Kidney (tissue), 13 donors: ENCODE measurements at regions not wholly inside any gene's neighbourhood (a gene's known extent, or its start where the extent isn't known, plus 50 kb on each side); places are given as distances from the start of the nearest gene placed in this dataset.

Experiments used
- DNase-seq, 5 donors: peaks; one replicate each; pipeline ENCODE4 v3.0.0-alpha.2; 2013 to 2020
- FAIRE-seq: peaks from 2 replicates; lab custom pipeline; 2012; peaks lifted over from hg19 to GRCh38; lab: Jason Lieb, UNC
- H3K27ac ChIP-seq, 2 donors: one replicate each; pipeline ENCODE4 v1.7.0; 2013; ENCODE audit warnings: low read depth in 2 of 2, low read length in 2 of 2, inconsistent platforms in 1 of 2
- H3K27me3 ChIP-seq: one replicate; pipeline ENCODE4 v1.7.1; 2013; ENCODE audit warnings: low read length, inconsistent platforms; ENCODE audit not compliant: control insufficient read depth, insufficient read depth
- H3K36me3 ChIP-seq, 3 donors: one replicate each; pipeline versions ENCODE4 v1.7.0 to v1.7.1; 2013; ENCODE audit warnings: low read length in 3 of 3, control low read depth in 1 of 3, inconsistent platforms in 1 of 3; ENCODE audit not compliant: insufficient read depth in 3 of 3, control insufficient read depth in 2 of 3
- H3K4me1 ChIP-seq, 3 donors: one replicate each; pipeline versions ENCODE4 v1.7.0 to v1.7.1; 2013; ENCODE audit warnings: low read length in 3 of 3, inconsistent platforms in 1 of 3, low read depth in 1 of 3; ENCODE audit not compliant: control insufficient read depth in 2 of 3, insufficient read depth in 2 of 3
- H3K4me3 ChIP-seq, 3 donors: one replicate each; pipeline versions ENCODE4 v1.7.0 to v1.8.1; 2013; ENCODE audit warnings: low read length in 3 of 3, control low read depth in 1 of 3, inconsistent platforms in 1 of 3
- H3K9ac ChIP-seq, 3 donors: one replicate each; pipeline versions ENCODE4 v1.7.0 to v1.7.1; 2013; ENCODE audit warnings: low read length in 3 of 3, control low read depth in 1 of 3, inconsistent platforms in 1 of 3
- H3K9me3 ChIP-seq, 3 donors: one replicate each; pipeline versions ENCODE4 v1.7.0 to v1.7.1; 2013; ENCODE audit warnings: low read length in 3 of 3, control low read depth in 1 of 3, inconsistent platforms in 1 of 3; ENCODE audit not compliant: control insufficient read depth in 2 of 3, insufficient read depth in 1 of 3
- CTCF ChIP-seq: IDR thresholded peaks from 3 replicates; pipeline ENCODE4 v1.5.1; 2012; ENCODE audit warnings: mild to moderate bottlenecking, moderate library complexity, borderline replicate concordance; ENCODE audit not compliant: insufficient read depth; ENCODE audit errors: extremely low read depth
- intact Hi-C: fragments of 100-400 bp; cut with DNase I; formaldehyde crosslinking; loops from one replicate; pipeline ENCODE4 v1.11.1; 2022
- donor health status: control.
- donor health status: control.
- donor health status: control.
- donor health status: control.
- donor health status: control.
- donor health status: DM: yes; HTN: yes; CAD: no.
- donor health status: Normal renal cell carcinoma (clear cell type).

DNA sequence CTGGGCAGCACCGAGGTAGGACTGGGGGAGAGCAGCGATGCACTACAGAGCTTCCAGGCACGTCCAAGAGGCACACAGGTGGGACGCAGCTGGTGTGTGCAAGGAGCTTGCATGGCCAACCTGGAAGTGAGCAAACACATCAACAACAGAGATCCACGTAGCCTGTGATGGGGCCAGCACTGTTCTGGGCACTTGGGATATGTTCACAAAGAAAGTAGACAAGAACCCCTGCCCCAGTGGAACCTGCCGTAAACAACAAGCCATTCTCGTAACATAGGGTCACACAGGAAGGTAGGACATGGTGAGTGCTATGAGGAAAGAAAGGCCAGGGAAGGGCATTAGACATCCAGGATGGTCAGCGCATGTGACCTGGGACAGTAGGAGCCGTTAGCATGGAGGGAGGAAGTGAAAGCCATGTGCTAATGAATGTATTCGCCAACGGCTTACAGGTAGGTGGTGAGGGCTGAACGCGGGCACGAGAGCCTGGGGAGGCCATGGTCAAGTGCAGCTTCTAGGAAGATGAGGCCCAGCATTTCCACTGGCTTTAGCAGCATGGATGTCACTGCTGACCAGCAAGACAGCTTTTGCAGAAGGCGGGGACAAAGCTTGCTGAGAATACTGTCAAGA is 105.5 kb downstream of the TEX26 start:
- Histone ChIP-seq H3K9me3 (no peaks in the 10 kb centered on the region), H3K4me3 (no peak overlapping the region), H3K27me3 (no peaks in the 10 kb centered on the region), H3K9ac (no peak overlapping the region), H3K27ac (no peak overlapping the region), H3K4me1 (no peaks in the 10 kb centered on the region), H3K36me3 (no peaks in the 10 kb centered on the region)
- no peak for TF ChIP-seq CTCF
- FAIRE-seq (no peak), DNase-seq (no peak)
- intact Hi-C loops = no loop called here

DNA sequence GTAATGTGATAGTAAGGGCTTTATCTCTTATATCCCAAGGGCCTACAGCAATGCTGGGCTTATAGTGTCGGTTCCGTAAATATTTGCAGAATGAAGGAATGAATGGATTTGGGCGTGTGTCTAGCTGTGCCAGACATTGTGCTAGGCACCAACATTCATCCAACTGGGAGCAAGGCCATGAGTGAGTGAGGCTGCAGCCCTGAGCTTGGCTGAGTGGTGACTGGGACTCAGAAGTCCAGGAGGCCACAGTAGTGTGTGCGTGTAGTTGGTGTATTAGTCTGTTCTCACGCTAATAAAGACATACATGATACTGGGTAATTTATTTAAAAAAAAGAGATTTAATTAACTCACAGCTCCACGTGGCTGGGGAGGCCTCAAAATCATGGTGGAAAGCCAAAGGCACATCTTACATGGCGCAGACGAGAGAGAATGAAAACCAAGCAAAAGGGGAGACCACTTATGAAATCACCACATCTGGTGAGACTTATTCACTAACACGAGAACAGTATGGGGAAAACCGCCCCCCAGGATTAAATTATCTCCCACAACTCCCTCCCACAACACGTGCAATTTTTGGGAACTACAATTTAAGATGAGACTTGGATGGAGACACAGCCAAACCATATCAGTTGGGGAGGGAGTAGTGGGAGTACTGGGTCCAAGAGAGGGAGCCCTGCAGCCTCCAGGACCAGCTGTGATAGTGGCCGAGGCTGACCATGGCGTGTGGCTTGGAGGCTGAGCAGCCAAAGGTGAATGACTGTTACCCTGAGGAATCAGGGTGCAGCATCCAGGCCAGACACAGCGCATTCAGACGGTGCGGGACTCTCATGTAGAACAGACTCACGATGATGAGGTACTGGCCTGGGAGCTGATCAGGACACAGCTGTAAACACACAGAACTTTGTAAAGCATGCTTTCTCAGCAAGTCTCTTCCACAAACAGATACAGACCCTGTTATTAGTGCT is 104.6 kb downstream of the TEX26 start:
- H3K4me3 ChIP-seq = no peak overlapping the region
- H3K27ac ChIP-seq = no peak overlapping the region
- no peaks in the 10 kb centered on the region for H3K9me3 ChIP-seq
- H3K36me3 ChIP-seq = no peaks in the 10 kb centered on the region
- no peak for TF ChIP-seq CTCF
- intact Hi-C loops = no loop called here
- DNase-seq (no peak), FAIRE-seq (no peak)
- H3K4me1 ChIP-seq = no peaks in the 10 kb centered on the region
- no peaks in the 10 kb centered on the region for H3K27me3 ChIP-seq
- H3K9ac ChIP-seq = no peak overlapping the region

DNA sequence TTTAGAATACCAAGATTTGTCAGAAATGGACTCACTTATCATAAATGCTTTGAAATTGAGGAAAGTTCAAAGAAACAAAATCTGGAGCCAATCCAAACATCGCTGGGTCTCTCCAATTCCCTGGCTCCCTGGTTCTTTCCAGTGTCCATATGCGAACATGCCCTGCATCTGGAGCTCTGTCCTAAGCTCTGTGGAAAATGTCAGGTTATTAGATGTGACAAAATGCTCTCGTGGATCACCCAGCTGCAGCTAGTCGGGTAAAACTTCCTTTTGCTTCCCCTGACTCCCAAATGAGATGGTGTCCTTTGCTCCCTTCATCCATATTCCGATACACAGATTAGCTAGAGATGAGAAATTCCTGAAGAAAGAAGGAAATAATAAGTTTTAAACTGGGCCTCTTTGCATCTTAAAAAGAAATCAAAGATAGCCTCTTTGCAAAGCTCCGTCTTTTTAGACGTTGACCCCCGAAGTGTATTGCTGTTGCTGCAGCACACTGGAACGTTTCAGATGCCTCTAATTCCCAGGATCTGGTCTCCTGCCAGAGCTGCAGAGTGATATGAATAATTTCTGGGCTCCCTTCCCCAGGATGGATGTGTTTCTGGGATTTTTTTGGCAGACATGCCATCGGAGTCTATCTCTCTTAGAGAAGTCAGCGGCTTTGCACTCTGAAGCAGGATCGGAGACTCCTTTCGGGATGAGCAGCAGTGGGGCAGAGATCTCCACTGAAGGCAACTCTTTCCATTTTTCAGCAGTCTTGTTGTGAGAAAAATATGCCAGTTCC is 102.9 kb downstream of the TEX26 start:
- FAIRE-seq (no peak), DNase-seq (no peak)
- intact Hi-C loops = no loop called here
- Histone ChIP-seq H3K4me3 (no peak overlapping the region), H3K9me3 (no peaks in the 10 kb centered on the region), H3K9ac (no peak overlapping the region), H3K36me3 (no peaks in the 10 kb centered on the region), H3K4me1 (no peaks in the 10 kb centered on the region), H3K27ac (no peak overlapping the region), H3K27me3 (no peaks in the 10 kb centered on the region)
- no peak for TF ChIP-seq CTCF
